GOT3 (cell line): ENCODE measurements at regions not wholly inside any gene's neighbourhood (a gene's known extent, or its start where the extent isn't known, plus 50 kb on each side); places are given as distances from the start of the nearest gene placed in this dataset.

Experiments
- DNase-seq: peaks from one replicate; lab custom pipeline; 2025; ENCODE audit warnings: mixed read lengths; lab: John Stamatoyannopoulos, UW

DNA sequence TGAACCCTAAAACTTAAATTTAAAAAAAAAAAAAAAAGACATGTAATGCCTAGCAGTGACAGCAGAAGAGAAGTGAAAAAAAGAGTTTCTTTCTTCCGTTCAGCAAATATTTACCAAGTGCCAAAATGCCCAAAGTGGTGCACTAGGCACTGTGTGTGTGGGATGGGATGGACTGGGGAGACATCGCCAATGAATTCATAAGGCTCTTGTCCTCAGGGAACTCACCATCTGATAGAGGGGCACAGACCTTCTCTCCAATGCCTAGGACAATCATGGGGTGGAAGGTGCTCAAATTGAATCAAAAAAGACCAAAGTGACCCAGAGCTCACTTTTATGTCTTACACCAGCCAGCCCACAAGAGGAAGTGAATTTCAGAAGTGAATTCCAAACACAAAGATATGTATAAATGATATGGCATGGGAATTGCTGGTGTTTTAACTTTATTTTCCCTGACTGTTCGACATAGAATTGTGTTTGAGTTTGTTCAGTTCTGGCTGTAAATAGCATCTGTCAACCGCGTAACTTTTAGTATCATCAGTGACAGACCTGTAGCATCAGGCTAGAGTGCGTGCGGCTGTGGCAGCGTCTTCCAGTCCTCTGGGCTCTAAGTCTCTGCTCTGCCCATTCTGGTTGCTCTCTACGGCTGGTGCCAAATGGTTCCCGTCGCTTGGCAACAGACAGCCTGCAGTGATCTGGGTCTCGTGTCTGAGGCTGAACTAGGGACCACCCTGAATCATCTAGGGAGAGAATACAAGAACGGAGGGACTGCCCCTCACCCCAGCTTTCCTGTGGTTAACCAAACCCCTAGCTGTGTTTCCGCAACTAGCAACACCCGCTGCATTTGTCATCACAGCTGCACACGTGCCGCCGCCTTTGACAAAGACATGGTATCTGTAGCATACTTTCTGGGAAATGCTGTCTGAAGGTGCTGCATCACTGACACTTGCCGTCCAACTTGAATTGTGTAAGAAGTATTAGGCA lies 154.0 kb upstream of the THBS1 start:
- DNase-seq: peak; percentile 23

DNA sequence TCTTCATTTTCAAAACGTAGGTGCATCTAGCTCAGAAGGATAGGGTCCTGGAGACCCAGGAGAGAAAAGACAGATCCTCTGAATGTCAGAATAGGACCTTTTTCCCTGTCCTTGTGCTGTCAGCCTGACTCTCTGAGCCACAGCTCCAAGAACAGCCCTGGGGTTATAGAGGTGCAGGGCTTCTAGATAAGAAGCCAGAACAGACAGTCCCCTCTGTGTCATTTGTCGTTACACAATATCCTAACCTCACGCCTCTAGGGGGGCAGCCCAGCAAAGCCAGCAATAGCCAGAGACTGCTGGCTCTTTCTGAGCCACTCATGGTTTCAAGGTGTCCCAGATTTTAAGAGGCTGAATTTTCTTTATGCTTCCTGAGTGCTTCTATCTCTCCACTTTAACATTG lies 153.2 kb upstream of the THBS1 start:
- no peak for DNase-seq

DNA sequence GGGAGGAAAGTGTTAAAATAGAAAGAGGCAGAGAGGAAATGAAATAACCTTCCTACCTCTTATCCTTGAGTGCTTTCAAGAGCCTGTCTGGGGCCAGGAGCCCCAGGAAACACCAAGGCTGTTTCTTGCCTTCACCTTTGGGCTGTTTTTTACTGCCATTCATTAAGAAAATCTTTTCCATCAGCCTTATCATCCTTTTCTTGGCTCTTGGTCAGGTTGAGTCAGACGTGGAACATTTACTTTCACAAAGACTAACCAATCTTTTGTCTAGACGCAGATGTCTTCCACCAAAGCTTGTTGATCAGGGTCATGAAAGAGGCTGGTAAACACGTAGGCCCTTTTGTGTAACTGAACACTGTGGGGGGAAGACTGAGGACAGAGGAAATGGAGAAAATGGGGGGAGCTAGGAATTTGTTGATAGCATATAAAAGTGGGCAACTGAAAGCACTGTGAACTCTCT lies 151.0 kb upstream of the THBS1 start:
- no peak for DNase-seq

DNA sequence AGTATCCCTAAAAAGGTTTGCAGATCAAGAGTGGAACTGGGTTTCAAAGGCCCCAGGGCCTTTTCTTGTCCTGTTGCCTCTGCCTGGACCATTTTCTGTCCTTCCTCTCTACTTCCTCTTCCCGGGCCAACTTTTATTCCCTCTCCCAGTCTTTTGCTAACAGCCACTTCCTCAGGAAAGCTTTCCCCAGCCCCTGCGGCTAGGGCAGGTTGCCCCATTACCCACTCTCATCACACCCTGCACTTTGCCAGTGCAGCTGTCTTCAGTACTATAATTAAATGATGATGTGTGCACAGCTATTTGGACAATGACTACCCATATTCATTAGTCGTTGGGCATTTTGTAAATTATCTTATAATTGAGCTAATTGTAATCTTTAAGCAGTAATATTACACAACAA lies 150.5 kb upstream of the THBS1 start:
- DNase-seq: no peak

DNA sequence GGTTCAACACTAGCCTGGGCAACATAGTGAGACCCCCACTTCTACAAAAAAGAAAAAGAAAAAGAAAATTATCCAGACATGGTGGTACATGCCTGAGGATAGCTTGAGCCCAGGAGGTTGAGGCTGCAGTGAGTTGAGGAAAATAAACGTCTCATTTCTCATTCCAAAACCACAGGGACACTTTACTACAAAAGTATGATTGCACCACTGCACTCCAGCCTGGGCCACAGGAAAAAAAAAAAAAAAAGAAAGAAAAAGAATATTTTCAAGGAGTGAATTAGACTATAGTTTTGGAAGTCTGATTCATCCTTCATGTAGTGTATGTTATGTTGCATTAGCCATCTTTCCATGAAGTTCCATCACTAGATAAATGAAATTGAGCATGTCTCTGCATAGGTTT lies 149.5 kb upstream of the THBS1 start:
- DNase-seq: no peak

DNA sequence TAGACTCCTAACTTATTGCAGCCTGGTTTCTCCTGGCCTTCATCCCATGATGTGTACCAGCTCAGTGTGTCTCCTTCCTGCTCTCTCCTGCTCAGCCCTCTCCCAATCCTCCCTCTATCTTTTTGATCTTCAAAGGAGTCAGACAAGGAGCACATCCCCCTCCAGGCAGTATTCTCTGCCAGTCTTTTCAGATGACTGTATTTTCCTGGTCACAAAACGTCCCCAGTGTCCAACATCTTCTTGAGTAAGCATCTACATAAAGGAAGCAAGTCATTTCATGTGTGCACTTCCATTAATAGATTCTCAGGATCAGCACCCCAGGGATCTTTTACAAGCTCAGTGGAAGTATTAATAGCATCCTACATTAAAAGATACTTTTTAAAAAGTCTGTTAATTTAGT lies 148.9 kb upstream of the THBS1 start:
- no peak for DNase-seq

DNA sequence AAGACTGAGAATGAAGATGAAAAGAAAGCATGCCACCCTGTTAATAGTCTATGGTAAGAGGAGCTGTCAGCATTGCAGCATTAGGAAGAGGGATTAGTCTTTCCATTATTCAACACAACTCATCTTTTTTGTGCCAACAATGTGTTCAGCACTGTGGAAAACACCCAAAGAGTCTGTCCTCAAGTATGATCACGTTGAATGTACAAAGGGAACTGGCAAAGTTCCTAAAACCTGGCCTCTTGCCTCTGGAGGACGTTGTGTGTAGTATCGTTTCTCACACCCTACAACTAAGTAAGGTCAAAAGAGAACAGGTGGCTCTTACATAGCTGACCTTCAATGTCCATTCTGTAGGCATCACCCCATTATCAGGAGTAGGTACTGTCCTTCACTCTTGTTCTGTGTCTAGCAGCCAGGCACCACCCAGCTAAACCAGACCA lies 147.9 kb upstream of the THBS1 start:
- DNase-seq: no peak

DNA sequence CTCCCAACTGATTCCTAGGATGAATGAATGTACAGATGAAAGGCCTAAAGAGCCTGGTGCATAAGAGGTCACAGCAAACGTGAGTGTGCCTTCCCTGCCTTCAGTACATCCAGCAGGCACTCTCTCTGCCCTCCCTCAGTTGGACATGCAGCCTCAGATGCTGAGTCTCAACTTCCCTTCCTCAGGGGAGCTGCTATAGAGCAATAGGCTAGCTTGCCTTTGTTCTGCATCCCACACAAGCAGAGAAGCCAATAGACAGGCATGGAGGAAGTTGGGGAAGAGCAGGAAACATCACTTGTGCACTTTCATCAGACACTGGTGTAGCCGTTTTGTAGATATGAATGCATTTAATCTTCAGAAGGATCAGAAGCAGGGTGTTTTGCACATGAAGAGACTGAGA lies 147.5 kb upstream of the THBS1 start:
- no peak for DNase-seq

DNA sequence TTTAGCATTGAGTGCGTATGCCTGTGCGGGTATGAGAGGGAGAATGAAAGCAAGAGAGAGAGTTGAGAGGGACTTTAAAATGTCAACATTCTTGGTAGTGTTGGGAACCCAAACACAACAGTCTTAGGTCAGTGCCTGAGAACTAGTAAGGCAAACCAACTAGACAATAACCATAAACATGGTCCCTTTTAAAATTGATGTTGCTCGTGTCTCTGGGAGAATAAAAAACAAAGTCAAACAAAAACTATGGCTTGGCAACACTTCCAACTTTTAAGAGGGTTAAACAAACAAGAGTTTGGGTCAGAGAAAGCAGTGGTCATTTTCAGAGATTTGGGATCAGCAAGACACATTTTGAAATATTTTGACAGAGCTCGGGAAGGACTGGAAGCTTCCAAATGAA lies 146.7 kb upstream of the THBS1 start:
- DNase-seq: no peak

DNA sequence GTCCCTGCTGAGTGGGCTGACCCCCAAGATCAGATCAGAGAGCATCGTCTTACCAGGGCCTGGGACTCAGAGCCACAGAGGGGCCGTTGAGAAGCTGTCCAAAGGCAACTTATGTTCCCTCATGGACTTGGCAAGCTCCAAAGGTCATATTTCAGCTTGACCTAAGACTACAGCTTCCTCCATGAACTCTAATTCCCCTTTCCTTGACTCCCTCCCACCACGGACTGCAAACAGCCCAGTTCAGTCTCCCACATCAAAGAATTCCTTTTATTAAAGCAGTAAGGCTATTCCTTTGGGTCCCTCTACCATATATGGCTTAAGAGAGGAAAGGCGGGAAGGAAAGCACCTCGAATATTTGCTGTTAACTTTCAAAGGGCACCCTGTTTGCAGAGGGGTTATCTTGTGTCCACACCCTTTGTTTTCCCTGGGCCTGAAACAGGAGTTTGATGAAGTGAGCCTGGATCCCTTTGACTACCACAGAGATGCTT lies 146.1 kb upstream of the THBS1 start:
- DNase-seq: no peak

DNA sequence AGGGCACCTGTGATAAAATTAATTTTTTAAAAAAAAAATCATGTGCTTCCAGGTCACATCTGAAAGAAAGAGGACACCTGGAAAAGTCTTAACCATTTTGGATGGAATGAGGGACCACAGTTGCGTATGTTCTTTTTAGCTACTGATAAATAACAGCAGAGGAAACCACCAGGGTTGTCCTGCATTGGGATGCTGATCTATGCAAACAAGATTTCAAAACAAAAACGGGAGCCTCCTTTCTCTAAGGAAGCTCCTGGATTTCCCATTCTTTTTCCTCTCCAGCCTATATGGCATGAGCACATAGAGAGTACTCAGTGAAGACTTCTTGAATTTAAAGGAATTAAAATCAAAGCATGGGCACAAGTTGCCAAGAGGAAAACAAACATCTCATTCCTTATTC lies 145.6 kb upstream of the THBS1 start:
- no peak for DNase-seq

DNA sequence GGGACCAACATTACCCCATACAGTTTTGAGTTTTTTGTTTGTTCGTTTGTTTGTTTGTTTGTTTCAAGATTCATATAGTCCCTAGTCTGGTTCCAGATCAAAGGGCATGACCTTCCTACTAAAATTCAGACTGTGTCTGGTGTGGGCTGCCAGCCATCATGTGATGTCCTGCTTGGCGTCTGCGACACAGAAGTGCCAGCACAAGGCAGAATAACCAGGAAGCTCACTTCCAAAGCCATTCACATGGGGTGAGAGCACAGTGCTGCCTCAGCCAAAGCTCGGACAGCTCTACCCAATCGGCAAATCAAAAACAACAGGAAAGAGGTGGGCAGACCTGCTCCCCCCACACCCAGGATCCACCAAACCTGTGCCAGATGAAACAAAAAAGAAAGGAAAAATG lies 142.6 kb upstream of the THBS1 start:
- DNase-seq: no peak

DNA sequence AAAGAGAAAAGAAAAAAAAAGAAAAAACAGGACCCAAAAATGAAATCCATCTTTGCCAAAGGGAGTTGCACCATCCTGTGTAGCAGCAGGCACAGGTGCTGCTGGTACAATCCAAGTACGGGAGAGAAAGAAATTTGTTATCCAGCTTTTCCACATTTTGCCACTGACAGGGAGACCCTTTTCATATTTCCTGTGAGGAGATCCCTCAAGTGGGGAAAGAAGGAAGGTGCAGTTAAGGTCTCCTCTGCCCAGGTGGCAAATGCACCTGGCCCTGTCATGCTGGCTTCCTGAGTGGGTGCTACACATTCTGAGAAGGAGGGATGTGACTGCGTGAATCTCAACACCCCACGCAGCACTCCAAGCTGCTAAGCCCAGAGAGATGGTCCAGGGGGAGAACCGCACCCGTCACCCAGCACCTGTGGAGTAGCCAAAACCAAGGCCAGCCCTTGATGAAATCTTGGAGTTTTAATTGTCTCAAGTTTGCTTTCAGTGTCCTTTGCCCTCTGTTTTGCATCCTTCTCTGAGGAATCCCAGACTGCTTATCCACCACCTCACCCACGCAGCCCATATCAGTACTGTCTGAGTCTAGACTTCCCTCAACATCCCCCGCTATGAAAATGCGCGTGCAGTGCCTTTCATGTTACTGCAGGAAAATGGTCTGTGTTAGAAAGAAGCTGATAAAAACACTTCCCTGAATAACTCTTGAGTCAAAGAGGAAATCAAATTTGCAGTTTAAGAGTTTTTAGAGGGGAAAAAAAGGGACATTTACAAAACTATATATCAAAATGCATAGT lies 141.9 kb upstream of the THBS1 start:
- no peak for DNase-seq

DNA sequence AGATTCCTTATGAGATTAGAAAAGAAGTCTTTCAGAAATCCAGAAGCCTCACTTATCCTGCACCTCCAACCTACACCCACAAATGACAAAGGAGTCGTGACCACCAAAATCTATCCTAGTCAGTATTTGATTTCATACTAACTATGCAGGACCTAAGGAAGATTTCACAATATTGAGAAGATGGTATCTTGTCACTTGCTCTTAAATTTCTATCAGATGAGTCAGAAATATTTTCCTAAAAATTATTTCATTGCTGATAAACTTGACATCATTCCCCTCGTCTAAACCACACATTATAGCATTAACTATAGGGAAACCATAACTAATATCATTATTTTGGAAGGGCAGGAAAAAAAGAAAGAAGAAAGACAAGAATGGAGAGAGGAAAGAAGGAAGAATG lies 138.0 kb upstream of the THBS1 start:
- DNase-seq: no peak

DNA sequence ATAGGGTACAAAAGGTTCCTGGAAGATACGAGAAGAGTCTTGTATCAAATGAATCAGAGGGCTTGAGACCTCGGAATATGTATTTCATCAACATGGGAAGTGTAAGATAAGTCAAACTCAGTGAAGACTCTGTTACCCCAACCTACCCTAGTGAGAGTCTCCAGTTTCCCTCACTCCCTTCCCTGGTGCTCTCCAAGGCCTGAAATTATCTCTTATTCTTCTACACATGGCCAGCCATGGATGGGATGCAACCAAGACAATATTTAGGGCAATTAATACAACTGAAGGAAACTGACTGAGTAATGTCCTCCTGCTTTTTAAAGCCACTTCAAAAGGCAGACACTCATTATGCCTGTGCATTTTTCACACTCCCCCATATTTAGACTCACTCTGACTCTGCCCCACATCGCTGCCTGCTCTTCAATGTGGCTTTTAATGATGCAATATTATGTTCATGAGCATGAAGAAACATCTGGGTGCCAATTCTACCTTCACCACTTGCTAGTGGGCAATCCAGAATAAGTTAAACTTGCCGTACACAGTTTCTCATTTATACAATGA lies 137.1 kb upstream of the THBS1 start:
- no peak for DNase-seq

DNA sequence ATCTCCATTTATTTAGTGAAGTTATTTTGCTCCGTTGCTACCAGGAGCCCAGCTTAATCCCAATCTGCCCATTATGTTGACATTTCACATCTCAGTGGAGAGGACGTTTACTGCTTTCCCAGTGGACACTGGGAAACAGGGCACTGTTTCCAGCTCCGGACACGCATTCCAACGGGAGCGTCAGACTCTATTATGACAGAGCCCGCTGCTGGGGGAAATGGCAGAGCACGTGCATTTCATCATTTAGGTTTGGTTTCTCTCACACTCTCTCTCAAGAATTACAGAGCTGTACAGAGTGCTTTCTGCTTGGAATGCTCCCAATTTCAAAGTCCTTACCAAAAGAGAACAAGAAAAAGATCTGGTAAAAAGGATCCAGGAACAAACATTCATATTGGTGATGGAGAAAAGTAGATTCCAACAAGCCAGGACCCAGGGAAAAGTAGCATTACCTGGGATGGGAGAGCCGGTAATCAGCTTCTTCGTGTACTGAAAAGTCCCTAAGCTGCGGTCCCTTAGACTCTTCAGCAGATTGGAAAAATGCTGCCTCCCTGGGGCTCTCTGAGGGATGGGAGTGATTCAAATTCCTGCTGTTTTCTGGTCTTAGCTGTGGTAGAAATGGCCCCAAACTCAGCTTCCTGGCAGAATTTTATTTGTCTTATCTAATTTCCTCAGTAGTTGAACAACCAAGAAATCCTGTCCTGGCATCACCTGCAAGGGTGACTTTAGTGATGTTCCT lies 136.0 kb upstream of the THBS1 start:
- DNase-seq: no peak

DNA sequence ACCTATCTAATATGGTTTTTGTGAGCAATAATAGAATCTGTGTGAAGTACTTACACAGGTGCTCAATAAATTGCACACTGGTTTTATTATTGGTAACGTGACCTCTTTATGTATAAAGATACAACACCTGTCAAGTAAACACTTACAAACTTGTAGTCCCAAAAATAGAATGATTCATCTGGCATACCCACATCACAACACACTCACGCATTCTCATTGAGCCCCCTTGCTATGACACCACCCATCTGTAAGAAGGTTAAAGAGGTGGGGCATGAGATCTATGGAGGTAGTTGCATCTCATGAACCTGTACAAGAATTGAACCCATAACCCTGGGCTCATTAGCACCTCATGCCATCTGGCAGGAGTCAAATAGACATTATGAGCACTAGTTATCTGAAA lies 134.9 kb upstream of the THBS1 start:
- no peak for DNase-seq

DNA sequence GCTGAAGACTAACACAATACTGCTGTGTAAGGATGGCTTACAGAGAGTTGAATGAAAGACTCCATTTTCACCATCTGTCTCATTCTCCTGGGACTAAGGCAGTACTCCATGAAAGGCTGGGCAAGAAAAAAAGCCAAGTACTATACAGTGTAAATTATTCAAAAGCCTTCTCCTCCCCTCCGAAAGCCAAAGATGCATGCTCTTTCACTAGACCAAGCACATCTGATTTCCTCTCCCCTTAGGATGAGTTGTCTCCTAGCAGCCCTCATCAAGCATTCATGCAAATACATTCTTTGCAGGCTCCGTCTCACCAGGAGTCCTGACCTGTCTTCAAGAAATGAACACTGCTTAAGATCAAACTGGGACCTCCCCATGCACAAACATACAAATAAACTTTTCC lies 133.5 kb upstream of the THBS1 start:
- DNase-seq: no peak

DNA sequence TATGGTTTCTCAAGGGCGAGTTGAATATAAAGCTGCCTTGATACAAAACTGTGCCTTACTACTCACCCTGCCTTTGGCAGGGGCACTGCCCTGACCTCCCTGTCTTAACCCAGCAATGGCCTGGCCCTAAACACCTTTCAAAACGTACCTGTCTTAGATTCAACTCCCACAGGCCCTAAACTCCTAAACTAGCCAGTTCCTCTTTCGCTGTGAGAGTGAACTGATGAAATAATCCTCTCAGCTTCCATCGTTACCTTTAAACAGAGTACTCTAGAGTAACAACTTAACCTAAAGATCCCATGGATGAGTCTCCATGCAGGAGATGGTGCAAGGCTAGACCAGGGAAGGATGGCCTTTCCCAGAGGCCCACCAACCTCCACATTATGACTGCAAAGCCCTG lies 133.0 kb upstream of the THBS1 start:
- no peak for DNase-seq

DNA sequence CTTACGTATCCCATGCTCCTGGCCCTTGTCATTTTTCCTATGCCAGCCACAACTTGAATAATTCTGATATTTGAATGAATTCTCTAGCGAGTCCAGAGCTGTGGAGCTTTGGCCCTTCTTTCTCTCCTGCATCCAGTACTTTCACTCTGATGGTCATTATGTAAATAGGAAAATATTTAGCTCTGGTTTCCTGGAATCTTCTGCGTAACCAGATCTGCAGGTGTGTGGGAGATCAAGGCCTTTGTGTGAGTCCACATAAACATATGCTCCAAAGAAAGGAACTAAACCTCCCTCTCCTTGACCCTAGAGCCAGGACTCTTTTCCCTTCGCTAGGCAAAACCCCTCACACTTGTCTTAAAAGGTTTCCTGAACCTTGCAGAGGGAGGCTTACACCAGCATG lies 132.5 kb upstream of the THBS1 start:
- DNase-seq: no peak

DNA sequence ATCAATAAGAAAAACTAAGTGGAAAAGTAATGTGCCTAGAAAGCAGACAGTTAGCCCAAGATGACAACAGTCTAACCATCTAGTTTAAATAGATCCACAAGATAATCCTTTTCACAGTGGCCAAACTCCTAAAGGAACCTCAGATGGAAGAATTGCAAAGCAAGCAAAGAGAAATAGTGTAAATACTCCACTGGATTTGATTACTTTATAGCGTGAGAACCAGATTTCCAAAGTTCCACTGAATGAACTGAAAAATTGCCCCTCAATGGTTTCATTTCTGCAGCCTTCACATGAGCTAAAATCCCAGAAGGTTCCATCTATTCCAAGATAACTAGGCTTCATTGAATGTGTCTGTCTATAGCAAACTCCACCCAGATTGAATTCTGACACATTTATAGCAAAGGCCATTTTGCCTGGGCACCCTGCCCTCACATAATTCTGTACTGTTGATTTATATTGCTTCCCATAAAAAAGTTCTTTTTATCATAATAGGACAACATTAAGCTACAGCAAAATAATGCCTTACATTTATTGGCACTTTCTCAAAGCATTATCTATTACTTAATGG lies 129.7 kb upstream of the THBS1 start:
- DNase-seq: no peak

DNA sequence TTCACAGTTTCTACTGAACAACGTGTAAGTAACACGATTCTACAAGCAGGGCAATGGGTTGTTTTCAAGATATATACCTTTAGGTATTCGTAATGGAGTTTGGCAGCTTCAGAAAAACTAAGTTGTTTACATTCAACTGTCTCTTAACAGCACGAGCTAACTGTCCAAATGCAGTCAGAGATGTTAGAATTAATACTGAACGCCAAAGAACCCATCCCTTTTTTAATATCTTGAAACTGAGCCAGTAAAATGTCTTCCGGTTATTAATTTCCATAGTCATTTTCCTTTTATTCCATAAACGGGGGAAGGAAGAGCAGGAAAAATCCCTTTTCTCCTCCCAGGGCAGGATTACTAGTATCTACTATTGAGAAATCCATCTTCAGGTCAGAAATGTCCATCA lies 129.0 kb upstream of the THBS1 start:
- no peak for DNase-seq
